B cell (primary cell): ENCODE measurements at regions not wholly inside any gene's neighbourhood (a gene's known extent, or its start where the extent isn't known, plus 50 kb on each side); places are given as distances from the start of the nearest gene placed in this dataset.

Source experiments
- ATAC-seq: fragments of 200-7000 bp; cut with Tn5 transposase; one replicate; pipeline ENCODE4 v1.10.0; 2021; ENCODE audit warnings: low read depth, mild to moderate bottlenecking, moderate number of reproducible peaks, moderate library complexity
- CTCF ChIA-PET: fragments of 350-600 bp; sonication (Branson Sonifier 250); formaldehyde crosslinking; loops from one replicate; lab custom pipeline; 2021; ENCODE audit warnings: antibody characterized with exemption, inconsistent platforms; lab: Charles Lee
- POLR2A ChIA-PET: fragments of 350-600 bp; sonication (Branson Sonifier 250); formaldehyde crosslinking; loops from one replicate; lab custom pipeline; 2021; ENCODE audit warnings: antibody characterized with exemption; lab: Charles Lee
- DNase-seq: peaks from one replicate; pipeline ENCODE4 v3.0.0; 2013
- H2AFZ ChIP-seq: 2 replicates; pipeline ENCODE4 v1.6.1; 2012; ENCODE audit warnings: mild to moderate bottlenecking, low read depth, low read length; ENCODE audit not compliant: insufficient read depth, poor library complexity, severe bottlenecking
- H3K27ac ChIP-seq, 2 donors: 1 replicate in 1 of 2; 2 replicates in 1 of 2; pipeline ENCODE4 v1.5.1; 2012 to 2013; ENCODE audit warnings: low read length in 2 of 2, mild to moderate bottlenecking in 2 of 2, moderate library complexity in 1 of 2
- H3K27me3 ChIP-seq, 4 experiments: fragments of 200-600 bp in 1 of 4; sonication (generic) in 1 of 4; replicated peaks in 1 of 4; 1 replicate in 2 of 4; 2 replicates in 2 of 4; pipeline versions ENCODE4 v1.6.1 to v1.7.0; 2013 to 2016; ENCODE audit warnings: low read length in 3 of 4, mild to moderate bottlenecking in 2 of 4, mixed read lengths in 1 of 4, moderate library complexity in 1 of 4; ENCODE audit not compliant: insufficient read depth in 4 of 4, control insufficient read depth in 3 of 4; ENCODE audit errors: control extremely low read depth in 1 of 4
- H3K36me3 ChIP-seq, 2 experiments: replicated peaks in 1 of 2; 1 replicate in 1 of 2; 2 replicates in 1 of 2; pipeline versions ENCODE4 v1.6.1 to v1.7.1; 2013; ENCODE audit warnings: low read length in 1 of 2; ENCODE audit not compliant: insufficient read depth in 2 of 2, control insufficient read depth in 1 of 2; ENCODE audit errors: control extremely low read depth in 1 of 2, extremely low read depth in 1 of 2
- H3K4me1 ChIP-seq, 2 donors: fragments of 200-600 bp in 1 of 2; sonication (generic) in 1 of 2; 1 replicate in 1 of 2; 2 replicates in 1 of 2; pipeline versions ENCODE4 v1.5.1 to v1.6.1; 2013 to 2017; ENCODE audit warnings: low read length in 2 of 2; ENCODE audit not compliant: control insufficient read depth in 2 of 2, insufficient read depth in 2 of 2
- H3K4me2 ChIP-seq: replicated peaks from 2 replicates; pipeline ENCODE3; 2012; ENCODE audit warnings: mild to moderate bottlenecking, low read depth, low read length; ENCODE audit not compliant: poor library complexity, severe bottlenecking
- H3K4me3 ChIP-seq, 5 experiments: fragments of 200-600 bp in 1 of 5; sonication (generic) in 1 of 5; 1 replicate in 3 of 5; 2 replicates in 2 of 5; pipeline versions ENCODE4 v1.5.1 to v1.7.0; 2011 to 2016; ENCODE audit warnings: low read length in 4 of 5, mild to moderate bottlenecking in 4 of 5, low read depth in 2 of 5, control low read depth in 1 of 5, moderate library complexity in 1 of 5; ENCODE audit not compliant: insufficient read depth in 1 of 5; ENCODE audit errors: control extremely low read depth in 1 of 5, extremely low read depth in 1 of 5
- H3K79me2 ChIP-seq: fragments of 200-600 bp; sonication (generic); one replicate; pipeline ENCODE4 v1.6.0; 2016; ENCODE audit warnings: low read length; ENCODE audit not compliant: control insufficient read depth, insufficient read depth
- H3K9ac ChIP-seq: fragments of 200-600 bp; sonication (generic); 2 replicates; pipeline ENCODE4 v1.6.1; 2017; ENCODE audit warnings: mild to moderate bottlenecking, low read length, moderate library complexity
- H3K9me3 ChIP-seq, 3 donors: one replicate each; pipeline versions ENCODE4 v1.6.1 to v1.7.1; 2013; ENCODE audit warnings: low read length in 2 of 3; ENCODE audit not compliant: control insufficient read depth in 2 of 3, insufficient read depth in 1 of 3; ENCODE audit errors: control extremely low read depth in 1 of 3
- H4K20me1 ChIP-seq: 2 replicates; pipeline ENCODE4 v1.6.0; 2012; ENCODE audit warnings: mild to moderate bottlenecking, low read length; ENCODE audit not compliant: insufficient read depth, control insufficient read depth, poor library complexity, severe bottlenecking
- H3K27ac Mint-ChIP-seq: one replicate; pipeline ENCODE4 v1.8.0; 2021; ENCODE audit warnings: mixed read lengths
- H3K27me3 Mint-ChIP-seq: one replicate; pipeline ENCODE4 v1.8.0; 2021; ENCODE audit warnings: mixed read lengths
- H3K4me1 Mint-ChIP-seq: one replicate; pipeline ENCODE4 v1.8.0; 2021; ENCODE audit warnings: mixed read lengths
- H3K4me3 Mint-ChIP-seq: one replicate; pipeline ENCODE4 v1.8.0; 2021; ENCODE audit warnings: mixed read lengths
- H3K9me3 Mint-ChIP-seq: one replicate; pipeline ENCODE4 v1.8.0; 2022; ENCODE audit warnings: mixed read lengths; ENCODE audit not compliant: insufficient read depth
- EZH2 ChIP-seq: IDR thresholded peaks from 2 replicates; pipeline ENCODE4 v1.6.1; 2012; ENCODE audit warnings: borderline replicate concordance, low read depth, mild to moderate bottlenecking, moderate library complexity, low read length; ENCODE audit not compliant: insufficient read depth, poor library complexity, severe bottlenecking
- WGBS: methylation state at CpG from one replicate; pipeline ENCODE4 v1.1.5; 2013; ENCODE audit warnings: missing lambda C conversion rate; ENCODE audit not compliant: insufficient coverage; 5-methylcytosine and 5-hydroxymethylcytosine counted together
- intact Hi-C: fragments of 100-400 bp; cut with micrococcal nuclease; formaldehyde crosslinking; loops from one replicate; pipeline ENCODE4 v1.10.0; 2022
- TF ChIP-seq, protein P1 (sequence below): fragments of 200-600 bp; IDR thresholded peaks from one replicate; pipeline ENCODE4 v1.8.0; 2022; ENCODE audit warnings: antibody characterized with exemption, mild to moderate bottlenecking

DNA sequence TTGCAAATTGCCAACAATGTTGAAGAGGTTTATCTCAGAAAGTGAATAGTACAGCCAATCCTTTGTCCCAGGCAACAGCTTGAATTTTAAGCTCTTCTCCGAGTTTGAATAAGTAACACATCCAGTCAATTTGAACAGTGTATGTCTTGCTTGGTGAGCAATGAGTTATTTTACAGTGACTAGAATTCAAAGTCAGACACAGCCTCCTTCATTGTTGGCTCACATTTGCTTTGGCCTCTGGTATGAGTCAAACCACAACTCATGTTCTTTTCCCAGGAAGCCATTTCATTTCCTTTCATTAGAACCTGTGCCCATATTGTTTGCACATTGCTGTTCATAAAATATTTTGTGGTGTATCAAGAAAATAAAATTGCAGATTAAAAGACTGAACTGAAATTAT is 622.0 kb upstream of the DAB2 start:
- no peak overlapping the region for H3K27ac ChIP-seq
- H4K20me1 ChIP-seq = no peaks in the 10 kb centered on the region
- H3K36me3 ChIP-seq = no peaks in the 10 kb centered on the region
- intact Hi-C loops = no loop called here
- H2AFZ ChIP-seq = no peak overlapping the region
- DNase-seq (no peak), ATAC-seq (no peak)
- ChIA-PET CTCF (no interaction called here), POLR2A (no interaction called here)
- H3K4me3 ChIP-seq = no peak overlapping the region
- no peaks in the 10 kb centered on the region for H3K27me3 ChIP-seq
- H3K9me3 ChIP-seq = peaks cover 0 to 4% (median 0%) of the 10 kb centered on the region in 3 donors
- WGBS = no CpG with 5 or more reads among the region's 1 CpG
- peaks cover 20% of the 10 kb centered on the region for H3K4me1 Mint-ChIP-seq
- H3K4me2 ChIP-seq = no peak overlapping the region
- H3K9me3 Mint-ChIP-seq = no peaks in the 10 kb centered on the region
- TF ChIP-seq EZH2 = no peak
- TF ChIP-seq, protein P1, sequence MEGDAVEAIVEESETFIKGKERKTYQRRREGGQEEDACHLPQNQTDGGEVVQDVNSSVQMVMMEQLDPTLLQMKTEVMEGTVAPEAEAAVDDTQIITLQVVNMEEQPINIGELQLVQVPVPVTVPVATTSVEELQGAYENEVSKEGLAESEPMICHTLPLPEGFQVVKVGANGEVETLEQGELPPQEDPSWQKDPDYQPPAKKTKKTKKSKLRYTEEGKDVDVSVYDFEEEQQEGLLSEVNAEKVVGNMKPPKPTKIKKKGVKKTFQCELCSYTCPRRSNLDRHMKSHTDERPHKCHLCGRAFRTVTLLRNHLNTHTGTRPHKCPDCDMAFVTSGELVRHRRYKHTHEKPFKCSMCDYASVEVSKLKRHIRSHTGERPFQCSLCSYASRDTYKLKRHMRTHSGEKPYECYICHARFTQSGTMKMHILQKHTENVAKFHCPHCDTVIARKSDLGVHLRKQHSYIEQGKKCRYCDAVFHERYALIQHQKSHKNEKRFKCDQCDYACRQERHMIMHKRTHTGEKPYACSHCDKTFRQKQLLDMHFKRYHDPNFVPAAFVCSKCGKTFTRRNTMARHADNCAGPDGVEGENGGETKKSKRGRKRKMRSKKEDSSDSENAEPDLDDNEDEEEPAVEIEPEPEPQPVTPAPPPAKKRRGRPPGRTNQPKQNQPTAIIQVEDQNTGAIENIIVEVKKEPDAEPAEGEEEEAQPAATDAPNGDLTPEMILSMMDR = no peak
- no peak overlapping the region for H3K9ac ChIP-seq
- H3K79me2 ChIP-seq = no peaks in the 10 kb centered on the region
- H3K27me3 Mint-ChIP-seq = no peaks in the 10 kb centered on the region
- H3K4me1 ChIP-seq = peaks cover 3 to 17% of the 10 kb centered on the region in 2 donors
- H3K4me3 Mint-ChIP-seq = no peak overlapping the region
- no peak overlapping the region for H3K27ac Mint-ChIP-seq

DNA sequence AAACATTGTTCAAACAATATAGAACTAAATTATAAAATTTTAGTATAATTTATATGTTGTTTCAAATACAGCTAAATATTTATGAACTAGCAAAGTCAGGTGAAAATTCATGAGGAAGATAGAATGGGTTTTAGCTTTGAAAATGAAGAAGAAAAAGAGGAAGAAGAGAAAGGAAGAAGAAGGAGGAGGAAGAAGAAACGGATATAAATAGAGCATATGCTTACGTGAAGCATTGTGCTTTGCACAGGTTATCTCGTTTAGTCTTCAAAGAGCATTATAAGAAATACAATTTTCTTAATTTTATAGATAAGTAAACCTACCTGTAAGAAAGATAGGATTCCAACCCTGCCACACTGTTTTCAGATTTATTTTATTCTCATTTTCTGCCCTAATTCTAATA is 620.6 kb upstream of the DAB2 start:
- peaks cover 3 to 17% of the 10 kb centered on the region in 2 donors for H3K4me1 ChIP-seq
- ChIA-PET POLR2A (no interaction called here), CTCF (interaction anchor here (0.6 kb wide), 1 partner anchor 644 kb away, joined by 3 read pairs; no protein-coding TSS in a partner anchor)
- H3K4me3 ChIP-seq = peak overlapping the region in 1 of 5 experiments; percentile 29
- peak overlapping the region; percentile 9 for H3K4me3 Mint-ChIP-seq
- H3K9me3 ChIP-seq = peaks cover 0 to 4% (median 0%) of the 10 kb centered on the region in 3 donors
- no peaks in the 10 kb centered on the region for H3K27me3 ChIP-seq
- no peaks in the 10 kb centered on the region for H4K20me1 ChIP-seq
- H3K79me2 ChIP-seq = no peaks in the 10 kb centered on the region
- H3K4me2 ChIP-seq = peak overlapping the region; percentile 61
- ATAC-seq = no peak
- H3K27ac Mint-ChIP-seq = no peak overlapping the region
- H3K9me3 Mint-ChIP-seq = no peaks in the 10 kb centered on the region
- no peak overlapping the region for H3K27ac ChIP-seq
- intact Hi-C loops = no loop called here
- TF ChIP-seq EZH2 = no peak
- TF ChIP-seq, protein P1 = no peak
- no peak overlapping the region for H2AFZ ChIP-seq
- no peak overlapping the region for H3K9ac ChIP-seq
- no CpG with 5 or more reads among the region's 3 CpGs for WGBS
- peaks cover 20% of the 10 kb centered on the region for H3K4me1 Mint-ChIP-seq
- no peaks in the 10 kb centered on the region for H3K36me3 ChIP-seq
- no peaks in the 10 kb centered on the region for H3K27me3 Mint-ChIP-seq
- DNase-seq = no peak
